ENCODE measurements at regions not wholly inside any gene's neighbourhood (a gene's known extent, or its start where the extent isn't known, plus 50 kb on each side); places are given as distances from the start of the nearest gene placed in this dataset.

GRCh38 chr15:46413799-46414198 is 779.0 kb downstream of the SQOR start:
- Histone ChIP-seq H3K36me3 (no peaks in the 10 kb centered on the region), H3K4me1 (no peaks in the 10 kb centered on the region), H3K4me3 (no peak overlapping the region), H3K27me3 (ENCODE audit: low read depth) (no peaks in the 10 kb centered on the region), H3K27ac (replicated peaks) (no peak overlapping the region), H3K9me3 (replicated peaks) (no peaks in the 10 kb centered on the region)
- no peak for DNase-seq
- intact Hi-C loops (cut with micrococcal nuclease), result no loop called here
- TF ChIP-seq CTCF (IDR thresholded peaks at IDR 0.05; ENCODE audit: borderline replicate concordance), result no peak

DNA sequence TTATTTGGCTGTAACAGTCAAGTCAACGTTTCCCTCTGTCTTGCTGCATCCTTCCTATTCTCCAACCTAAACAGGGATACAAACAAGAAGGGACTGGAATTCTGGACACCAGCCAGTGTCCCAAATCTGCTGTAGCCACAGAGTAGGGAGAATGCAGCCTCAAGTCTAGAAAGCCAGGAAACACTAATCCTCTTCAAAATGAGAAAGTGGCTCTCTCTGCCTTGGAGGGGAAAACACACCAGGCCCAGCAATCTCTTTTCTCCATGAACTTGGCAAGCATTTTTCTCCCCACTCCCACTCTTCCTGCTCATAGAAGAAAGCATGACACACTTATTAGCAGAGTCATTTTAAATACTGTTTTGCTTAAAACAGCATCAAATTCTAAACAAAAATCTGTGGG is 781.7 kb downstream of the SQOR start:
- no peaks in the 10 kb centered on the region for H3K36me3 ChIP-seq
- no peak for TF ChIP-seq CTCF (IDR thresholded peaks at IDR 0.05; ENCODE audit: borderline replicate concordance)
- DNase-seq, result no peak
- H3K9me3 ChIP-seq (replicated peaks), result no peaks in the 10 kb centered on the region
- H3K4me1 ChIP-seq, result no peaks in the 10 kb centered on the region
- H3K27ac ChIP-seq (replicated peaks), result peak overlapping the region; percentile 33
- no peak overlapping the region for H3K4me3 ChIP-seq
- intact Hi-C loops (cut with micrococcal nuclease), result no loop called here
- no peaks in the 10 kb centered on the region for H3K27me3 ChIP-seq (ENCODE audit: low read depth)

DNA sequence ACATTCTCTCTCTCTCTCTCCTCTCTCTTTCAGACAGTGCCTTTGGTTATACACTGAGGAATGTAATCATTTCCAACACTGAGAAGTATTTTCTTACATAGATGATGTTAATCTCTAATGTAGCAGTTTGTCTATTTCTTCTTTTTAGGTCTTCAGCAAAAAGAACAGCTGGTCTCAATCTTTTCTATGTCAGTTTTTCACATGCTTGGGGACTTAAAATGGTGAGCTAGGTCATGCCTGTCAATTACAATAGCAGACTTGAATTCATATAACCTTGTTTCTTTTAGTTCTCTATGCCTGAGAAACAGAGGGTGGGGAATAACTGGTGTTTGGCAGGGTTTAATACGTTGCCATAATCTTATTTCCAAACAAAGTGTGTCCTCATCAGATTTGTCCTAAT is 786.2 kb downstream of the SQOR start:
- intact Hi-C loops (cut with micrococcal nuclease), result no loop called here
- no peak for TF ChIP-seq CTCF (IDR thresholded peaks at IDR 0.05; ENCODE audit: borderline replicate concordance)
- Histone ChIP-seq H3K36me3 (no peaks in the 10 kb centered on the region), H3K27ac (replicated peaks) (no peak overlapping the region), H3K4me1 (no peaks in the 10 kb centered on the region), H3K27me3 (ENCODE audit: low read depth) (no peaks in the 10 kb centered on the region), H3K9me3 (replicated peaks) (peaks cover 19% of the 10 kb centered on the region), H3K4me3 (no peak overlapping the region)
- DNase-seq, result no peak

DNA sequence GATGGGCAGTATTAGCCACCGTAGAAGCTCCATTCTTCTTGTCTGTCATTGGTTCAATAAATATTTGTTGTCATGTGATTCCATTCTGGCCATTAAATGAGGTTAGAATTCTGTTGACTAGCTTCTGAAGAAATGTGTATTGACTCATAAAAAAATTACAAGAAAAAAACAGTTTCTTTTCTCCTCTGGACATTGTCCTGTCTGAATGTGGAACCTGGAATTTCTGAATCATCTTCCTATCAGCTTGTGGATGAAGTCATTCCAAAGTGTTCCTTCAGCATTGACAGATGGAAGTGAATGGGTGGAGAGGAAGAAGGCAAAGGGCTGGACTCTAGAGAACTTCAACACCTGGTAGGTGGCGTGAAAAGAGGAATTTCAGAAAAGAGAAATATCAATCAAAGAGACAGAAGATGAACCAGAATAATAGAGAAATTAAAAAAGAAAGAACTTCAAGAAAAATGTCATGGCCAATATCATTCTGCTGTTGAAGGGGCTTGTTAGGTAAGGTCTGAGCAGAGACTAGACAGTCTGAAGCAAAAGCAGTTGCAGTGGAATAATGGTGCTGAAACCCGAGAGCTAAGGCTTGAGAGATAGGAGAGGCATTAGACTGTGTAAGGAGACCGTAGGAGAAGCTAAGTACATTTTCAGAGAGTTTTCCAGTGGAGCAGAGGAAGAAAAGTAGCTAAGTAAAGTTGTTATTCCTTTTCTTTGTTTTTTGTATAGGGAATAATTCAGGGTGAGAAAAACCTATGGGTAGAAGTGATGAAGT is 806.6 kb downstream of the SQOR start:
- DNase-seq, result no peak

DNA sequence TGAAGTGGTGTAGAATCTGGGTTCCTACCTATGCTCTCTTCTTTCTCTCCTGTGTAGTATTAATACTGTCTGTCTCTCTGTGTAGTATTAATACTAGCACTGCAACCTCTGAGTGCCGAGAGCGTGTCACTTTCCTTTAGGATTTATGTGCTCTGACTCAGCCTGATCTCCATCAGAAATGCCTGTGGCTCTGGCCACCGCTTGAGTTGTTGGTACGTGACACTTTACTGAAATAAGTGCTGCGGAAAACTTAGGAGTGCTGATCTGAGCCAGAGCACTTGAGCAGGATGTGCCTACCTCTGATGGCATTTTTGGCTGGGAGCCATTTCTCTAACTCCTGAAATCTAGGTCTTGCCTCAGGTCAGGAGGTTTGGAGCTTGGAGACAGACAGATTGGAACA is 807.4 kb downstream of the SQOR start:
- Histone ChIP-seq H3K27ac (replicated peaks) (no peak overlapping the region), H3K4me1 (no peaks in the 10 kb centered on the region), H3K4me3 (no peak overlapping the region), H3K36me3 (no peaks in the 10 kb centered on the region), H3K27me3 (ENCODE audit: low read depth) (no peaks in the 10 kb centered on the region), H3K9me3 (replicated peaks) (peaks cover 5% of the 10 kb centered on the region)
- intact Hi-C loops (cut with micrococcal nuclease), result no loop called here
- DNase-seq, result no peak
- no peak for TF ChIP-seq CTCF (IDR thresholded peaks at IDR 0.05; ENCODE audit: borderline replicate concordance)

More for the DNA sequence above, 806.6 kb downstream of the SQOR start:
- Histone ChIP-seq H3K27ac (replicated peaks) (no peak overlapping the region), H3K27me3 (ENCODE audit: low read depth) (no peaks in the 10 kb centered on the region), H3K4me3 (no peak overlapping the region), H3K9me3 (replicated peaks) (peaks cover 5% of the 10 kb centered on the region), H3K4me1 (no peaks in the 10 kb centered on the region), H3K36me3 (no peaks in the 10 kb centered on the region)
- TF ChIP-seq CTCF (IDR thresholded peaks at IDR 0.05; ENCODE audit: borderline replicate concordance), result no peak
- intact Hi-C loops (cut with micrococcal nuclease), result no loop called here
